ENCODE measurements at regions not wholly inside any gene's neighbourhood (a gene's known extent, or its start where the extent isn't known, plus 50 kb on each side); places are given as distances from the start of the nearest gene placed in this dataset.

GRCh38 chr3:18919158-18919557, 229.2 kb upstream of the KCNH8 start:
- TF ChIP-seq USF2 (IDR thresholded peaks at IDR 0.05; ENCODE audit: low read length) (no peak), CTCF (IDR thresholded peaks at IDR 0.05; ENCODE audit: control extremely low read depth in 1 of 3, insufficient read depth in 1 of 3, low read depth in 1 of 3, low read length in 3 of 3) (no peak), ZNF274 (IDR thresholded peaks at IDR 0.05; ENCODE audit: borderline replicate concordance, extremely low read depth, low read length) (no peak), CEBPB (IDR thresholded peaks at IDR 0.05; ENCODE audit: low read depth, low read length) (no peak), SP1 (IDR thresholded peaks at IDR 0.05; ENCODE audit: low read depth, low read length) (no peak), EZH2 (IDR thresholded peaks at IDR 0.05; ENCODE audit: low read depth, low read length, severe bottlenecking) (no peak), MAFK (IDR thresholded peaks at IDR 0.05; ENCODE audit: low read depth, low read length) (no peak), HDAC6 (IDR thresholded peaks at IDR 0.05; ENCODE audit: low read depth, low read length) (no peak)

Measured in H1 (cell line).